HepG2 (cell line): ENCODE measurements at regions not wholly inside any gene's neighbourhood (a gene's known extent, or its start where the extent isn't known, plus 50 kb on each side); places are given as distances from the start of the nearest gene placed in this dataset.

ENCODE experiments used
- ATAC-seq: fragments of 200-7000 bp; cut with Tn5 transposase; 3 replicates; pipeline ENCODE4 v1.9.1; 2020; ENCODE audit warnings: mild to moderate bottlenecking, moderate library complexity
- BruUV-seq: library from RNA; stranded (reverse); fragments of 400-500 nt; replicated peaks from 2 replicates; lab custom pipeline; 2021; lab: Mats Ljungman, UMichigan
- CTCF ChIA-PET: fragments of 300-600 bp; formaldehyde crosslinking; extraction: SDS; loops from one replicate; lab custom pipeline; 2021; ENCODE audit warnings: low total read pairs, inconsistent platforms, low intra/inter-chr PET ratio; lab: Yijun Ruan, JAX
- POLR2A ChIA-PET: fragments of 350-600 bp; sonication (Branson Sonifier 250); formaldehyde crosslinking; loops from one replicate; lab custom pipeline; 2020; ENCODE audit warnings: antibody characterized with exemption, inconsistent platforms; lab: Yijun Ruan, JAX
- DNase-seq: peaks from one replicate; pipeline ENCODE4 v3.0.0-alpha.2; 2015; ENCODE audit warnings: low spot score
- FAIRE-seq: peaks from 3 replicates; lab custom pipeline; 2011; peaks lifted over from hg19 to GRCh38; lab: Jason Lieb, UNC
- H2AFZ ChIP-seq: one replicate; pipeline ENCODE4 v1.6.1; 2011; ENCODE audit warnings: low read length, inconsistent platforms
- H3K27ac ChIP-seq: fragments of 300-600 bp; 3 replicates; pipeline ENCODE4 v1.8.0; 2011; ENCODE audit warnings: mixed run types, mild to moderate bottlenecking, mixed read lengths, low read length, inconsistent platforms; ENCODE audit not compliant: insufficient read depth; ENCODE audit errors: extremely low read length
- H3K27me3 ChIP-seq, 2 experiments: fragments of 200-600 bp in 1 of 2; 2 replicates in 1 of 2; 3 replicates in 1 of 2; pipeline versions ENCODE4 v1.6.0 to v1.8.0; 2011; ENCODE audit warnings: low read length in 2 of 2, mild to moderate bottlenecking in 2 of 2, moderate library complexity in 2 of 2, inconsistent platforms in 1 of 2; ENCODE audit not compliant: insufficient read depth in 2 of 2, control insufficient read depth in 1 of 2
- H3K36me3 ChIP-seq, 2 experiments: fragments of 200-600 bp in 1 of 2; replicated peaks in 1 of 2; 2 replicates in 1 of 2; 3 replicates in 1 of 2; pipeline versions ENCODE4 v1.5.1 to v1.8.0; 2011; ENCODE audit warnings: low read length in 2 of 2, inconsistent platforms in 1 of 2; ENCODE audit not compliant: insufficient read depth in 2 of 2, control insufficient read depth in 1 of 2
- H3K4me1 ChIP-seq: 2 replicates; pipeline ENCODE4 v1.5.1; 2012; ENCODE audit warnings: low read length, inconsistent platforms; ENCODE audit not compliant: insufficient read depth
- H3K4me2 ChIP-seq: 2 replicates; pipeline ENCODE4 v1.6.0; 2011; ENCODE audit warnings: low read depth, low read length, inconsistent platforms
- H3K4me3 ChIP-seq, 3 experiments: fragments of 200-600 bp in 1 of 3; sonication (generic), shearing (Covaris generic) in 1 of 3; replicated peaks in 1 of 3; 2 replicates each; pipeline ENCODE4 v1.5.1; 2011 to 2016; ENCODE audit warnings: low read length in 3 of 3, inconsistent platforms in 2 of 3, low read depth in 2 of 3, mild to moderate bottlenecking in 2 of 3, control low read depth in 1 of 3, mixed read lengths in 1 of 3; ENCODE audit not compliant: insufficient read depth in 1 of 3
- H3K79me2 ChIP-seq: one replicate; pipeline ENCODE4 v1.6.1; 2011; ENCODE audit warnings: low read length, inconsistent platforms; ENCODE audit not compliant: insufficient read depth
- H3K9ac ChIP-seq: 2 replicates; pipeline ENCODE4 v1.6.0; 2011; ENCODE audit warnings: mild to moderate bottlenecking, low read depth, low read length, inconsistent platforms; ENCODE audit not compliant: insufficient read depth
- H3K9me3 ChIP-seq: 2 replicates; pipeline ENCODE4 v1.5.1; 2012; ENCODE audit warnings: mild to moderate bottlenecking, low read length
- H4K20me1 ChIP-seq: 2 replicates; pipeline ENCODE4 v1.6.0; 2011; ENCODE audit warnings: inconsistent platforms, mild to moderate bottlenecking, low read length, moderate library complexity; ENCODE audit not compliant: insufficient read depth
- ATF7 ChIP-seq, 2 experiments: fragments of 450-650 bp in 1 of 2; sonication (generic) in 1 of 2; formaldehyde crosslinking in 1 of 2; IDR thresholded peaks; 2 replicates each; pipeline versions ENCODE4 v1.4.0 to v1.6.1; 2016 to 2020; ENCODE audit warnings: antibody characterized with exemption in 1 of 2, mild to moderate bottlenecking in 1 of 2, missing genetic modification reagents in 1 of 2
- KAT7 ChIP-seq: IDR thresholded peaks from 2 replicates; pipeline ENCODE4 v1.6.1; 2018; ENCODE audit warnings: borderline replicate concordance, missing compliant biosample characterization
- MXI1 ChIP-seq: IDR thresholded peaks from 3 replicates; pipeline ENCODE4 v1.6.1; 2012; ENCODE audit warnings: low read depth, low read length, inconsistent platforms, borderline replicate concordance
- ONECUT2 ChIP-seq: sonication (generic); formaldehyde crosslinking; IDR thresholded peaks from 2 replicates; pipeline ENCODE4 v1.4.0; 2020; ENCODE audit warnings: missing genetic modification reagents
- PRMT3 ChIP-seq: sonication (generic); formaldehyde crosslinking; IDR thresholded peaks from 2 replicates; pipeline ENCODE4 v1.8.1; 2022; ENCODE audit warnings: low read depth, mild to moderate bottlenecking, moderate library complexity, missing genetic modification reagents, borderline replicate concordance
- WIZ ChIP-seq: sonication (generic); formaldehyde crosslinking; IDR thresholded peaks from 2 replicates; pipeline ENCODE4 v1.5.1; 2020; ENCODE audit warnings: mild to moderate bottlenecking, missing genetic modification reagents
- ZFP41 ChIP-seq: sonication (generic); formaldehyde crosslinking; IDR thresholded peaks from 2 replicates; pipeline ENCODE4 v1.4.0; 2020; ENCODE audit warnings: mild to moderate bottlenecking, missing genetic modification reagents, borderline replicate concordance
- ZNF235 ChIP-seq: sonication (generic); formaldehyde crosslinking; IDR thresholded peaks from 2 replicates; pipeline ENCODE4 v1.8.1; 2023; ENCODE audit warnings: mild to moderate bottlenecking, missing genetic modification reagents, borderline replicate concordance
- WGBS: methylation state at CpG from one replicate; pipeline ENCODE4 v1.1.6; 2017; ENCODE audit warnings: low lambda C conversion rate; 5-methylcytosine and 5-hydroxymethylcytosine counted together
- in situ Hi-C: cut with HindIII; loops from 2 replicates; pipeline ENCODE4 v1.10.0; 2017; ENCODE audit warnings: low pct_unique_long_range_greater_than_20kb; ENCODE audit not compliant: extremely low pct_ligation_motif_present
- intact Hi-C: fragments of 100-400 bp; cut with micrococcal nuclease; formaldehyde crosslinking; loops from one replicate; pipeline ENCODE4 v1.10.0; 2022; ENCODE audit not compliant: unreplicated experiment
- TF ChIP-seq, protein P1 (sequence below): sonication (generic); formaldehyde crosslinking; IDR thresholded peaks from 2 replicates; pipeline ENCODE4 v1.4.0; 2020; ENCODE audit warnings: missing genetic modification reagents
- TF ChIP-seq, protein P2 (sequence below), 2 experiments: fragments of 450-650 bp in 1 of 2; sonication (generic) in 1 of 2; formaldehyde crosslinking in 1 of 2; IDR thresholded peaks; 2 replicates each; pipeline versions ENCODE4 v1.6.1 to v1.8.0; 2016 to 2022; ENCODE audit warnings: antibody characterized with exemption in 1 of 2, mild to moderate bottlenecking in 1 of 2, missing genetic modification reagents in 1 of 2

DNA sequence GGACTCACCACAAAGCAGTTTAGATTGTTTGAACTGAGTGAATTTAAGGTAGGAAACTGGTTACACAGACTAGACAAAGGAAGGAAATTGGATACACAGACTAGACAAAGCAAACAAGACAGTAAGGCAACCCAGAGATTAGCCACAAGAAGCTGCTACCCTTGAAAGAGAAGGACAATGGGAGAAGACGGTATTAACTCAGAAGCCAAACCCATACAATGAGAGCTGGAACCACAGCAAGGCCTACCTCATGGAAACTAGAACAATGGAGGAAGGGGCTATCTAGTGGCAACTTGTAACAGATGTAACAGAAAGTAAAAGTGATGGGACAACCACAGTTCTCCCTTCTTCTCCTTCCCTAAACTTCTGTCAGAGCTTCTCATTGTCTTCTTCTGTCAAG is 410.9 kb upstream of the SPRY2 start:
- no peak overlapping the region for H3K4me3 ChIP-seq
- POLR2A ChIA-PET: no interaction called here
- in situ Hi-C loops: no loop called here
- H2AFZ ChIP-seq: no peak overlapping the region
- no peak overlapping the region for H3K9ac ChIP-seq
- intact Hi-C loops: no loop called here
- CTCF ChIA-PET: no interaction called here
- no peak overlapping the region for H3K27ac ChIP-seq
- no peak for DNase-seq
- no peak for FAIRE-seq
- H3K79me2 ChIP-seq: no peaks in the 10 kb centered on the region
- H3K9me3 ChIP-seq: peaks cover 38% of the 10 kb centered on the region
- no peaks in the 10 kb centered on the region for H4K20me1 ChIP-seq
- 0% methylated on average over 1 of the region's 1 CpG for WGBS
- H3K27me3 ChIP-seq: no peaks in the 10 kb centered on the region
- no peaks in the 10 kb centered on the region for H3K4me1 ChIP-seq
- BruUV-seq: no TSS peak
- no peaks in the 10 kb centered on the region for H3K36me3 ChIP-seq
- no peak for ATAC-seq
- H3K4me2 ChIP-seq: no peak overlapping the region
- TF ChIP-seq ONECUT2 (CRISPR knock-in tag): no peak
- no peak for TF ChIP-seq MXI1
- no peak for TF ChIP-seq ATF7 (IDR thresholded peaks at IDR 0.05)
- no peak for TF ChIP-seq ATF7 (CRISPR knock-in tag; IDR thresholded peaks at IDR 0.05)
- TF ChIP-seq WIZ (CRISPR knock-in tag): no peak
- TF ChIP-seq, protein P1, sequence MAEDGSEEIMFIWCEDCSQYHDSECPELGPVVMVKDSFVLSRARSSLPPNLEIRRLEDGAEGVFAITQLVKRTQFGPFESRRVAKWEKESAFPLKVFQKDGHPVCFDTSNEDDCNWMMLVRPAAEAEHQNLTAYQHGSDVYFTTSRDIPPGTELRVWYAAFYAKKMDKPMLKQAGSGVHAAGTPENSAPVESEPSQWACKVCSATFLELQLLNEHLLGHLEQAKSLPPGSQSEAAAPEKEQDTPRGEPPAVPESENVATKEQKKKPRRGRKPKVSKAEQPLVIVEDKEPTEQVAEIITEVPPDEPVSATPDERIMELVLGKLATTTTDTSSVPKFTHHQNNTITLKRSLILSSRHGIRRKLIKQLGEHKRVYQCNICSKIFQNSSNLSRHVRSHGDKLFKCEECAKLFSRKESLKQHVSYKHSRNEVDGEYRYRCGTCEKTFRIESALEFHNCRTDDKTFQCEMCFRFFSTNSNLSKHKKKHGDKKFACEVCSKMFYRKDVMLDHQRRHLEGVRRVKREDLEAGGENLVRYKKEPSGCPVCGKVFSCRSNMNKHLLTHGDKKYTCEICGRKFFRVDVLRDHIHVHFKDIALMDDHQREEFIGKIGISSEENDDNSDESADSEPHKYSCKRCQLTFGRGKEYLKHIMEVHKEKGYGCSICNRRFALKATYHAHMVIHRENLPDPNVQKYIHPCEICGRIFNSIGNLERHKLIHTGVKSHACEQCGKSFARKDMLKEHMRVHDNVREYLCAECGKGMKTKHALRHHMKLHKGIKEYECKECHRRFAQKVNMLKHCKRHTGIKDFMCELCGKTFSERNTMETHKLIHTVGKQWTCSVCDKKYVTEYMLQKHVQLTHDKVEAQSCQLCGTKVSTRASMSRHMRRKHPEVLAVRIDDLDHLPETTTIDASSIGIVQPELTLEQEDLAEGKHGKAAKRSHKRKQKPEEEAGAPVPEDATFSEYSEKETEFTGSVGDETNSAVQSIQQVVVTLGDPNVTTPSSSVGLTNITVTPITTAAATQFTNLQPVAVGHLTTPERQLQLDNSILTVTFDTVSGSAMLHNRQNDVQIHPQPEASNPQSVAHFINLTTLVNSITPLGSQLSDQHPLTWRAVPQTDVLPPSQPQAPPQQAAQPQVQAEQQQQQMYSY: no peak
- TF ChIP-seq ZNF235: no peak
- no peak for TF ChIP-seq ZFP41 (CRISPR knock-in tag)
- TF ChIP-seq KAT7 (CRISPR knock-in tag): no peak
- TF ChIP-seq, protein P2, sequence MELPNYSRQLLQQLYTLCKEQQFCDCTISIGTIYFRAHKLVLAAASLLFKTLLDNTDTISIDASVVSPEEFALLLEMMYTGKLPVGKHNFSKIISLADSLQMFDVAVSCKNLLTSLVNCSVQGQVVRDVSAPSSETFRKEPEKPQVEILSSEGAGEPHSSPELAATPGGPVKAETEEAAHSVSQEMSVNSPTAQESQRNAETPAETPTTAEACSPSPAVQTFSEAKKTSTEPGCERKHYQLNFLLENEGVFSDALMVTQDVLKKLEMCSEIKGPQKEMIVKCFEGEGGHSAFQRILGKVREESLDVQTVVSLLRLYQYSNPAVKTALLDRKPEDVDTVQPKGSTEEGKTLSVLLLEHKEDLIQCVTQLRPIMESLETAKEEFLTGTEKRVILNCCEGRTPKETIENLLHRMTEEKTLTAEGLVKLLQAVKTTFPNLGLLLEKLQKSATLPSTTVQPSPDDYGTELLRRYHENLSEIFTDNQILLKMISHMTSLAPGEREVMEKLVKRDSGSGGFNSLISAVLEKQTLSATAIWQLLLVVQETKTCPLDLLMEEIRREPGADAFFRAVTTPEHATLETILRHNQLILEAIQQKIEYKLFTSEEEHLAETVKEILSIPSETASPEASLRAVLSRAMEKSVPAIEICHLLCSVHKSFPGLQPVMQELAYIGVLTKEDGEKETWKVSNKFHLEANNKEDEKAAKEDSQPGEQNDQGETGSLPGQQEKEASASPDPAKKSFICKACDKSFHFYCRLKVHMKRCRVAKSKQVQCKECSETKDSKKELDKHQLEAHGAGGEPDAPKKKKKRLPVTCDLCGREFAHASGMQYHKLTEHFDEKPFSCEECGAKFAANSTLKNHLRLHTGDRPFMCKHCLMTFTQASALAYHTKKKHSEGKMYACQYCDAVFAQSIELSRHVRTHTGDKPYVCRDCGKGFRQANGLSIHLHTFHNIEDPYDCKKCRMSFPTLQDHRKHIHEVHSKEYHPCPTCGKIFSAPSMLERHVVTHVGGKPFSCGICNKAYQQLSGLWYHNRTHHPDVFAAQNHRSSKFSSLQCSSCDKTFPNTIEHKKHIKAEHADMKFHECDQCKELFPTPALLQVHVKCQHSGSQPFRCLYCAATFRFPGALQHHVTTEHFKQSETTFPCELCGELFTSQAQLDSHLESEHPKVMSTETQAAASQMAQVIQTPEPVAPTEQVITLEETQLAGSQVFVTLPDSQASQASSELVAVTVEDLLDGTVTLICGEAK (IDR thresholded peaks at IDR 0.05): no peak
- TF ChIP-seq, protein P2 (CRISPR knock-in tag; IDR thresholded peaks at IDR 0.05): no peak
- no peak for TF ChIP-seq PRMT3
